Neural progenitor cell (in vitro differentiated cells): ENCODE measurements at regions not wholly inside any gene's neighbourhood (a gene's known extent, or its start where the extent isn't known, plus 50 kb on each side); places are given as distances from the start of the nearest gene placed in this dataset.

Experiments used
- EZH2 ChIP-seq: fragments of 200-600 bp; sonication (generic); IDR thresholded peaks from 2 replicates; pipeline ENCODE4 v1.6.1; 2017; ENCODE audit warnings: antibody characterized with exemption, mild to moderate bottlenecking, moderate library complexity
- TF ChIP-seq, protein P1 (sequence below): fragments of 200-600 bp; sonication (generic); IDR thresholded peaks from 2 replicates; pipeline ENCODE4 v1.5.1; 2017; ENCODE audit warnings: antibody characterized with exemption, mild to moderate bottlenecking

GRCh38 chr9:10910779-10911178 is 298.0 kb upstream of the PTPRD start:
- TF ChIP-seq, protein P1, sequence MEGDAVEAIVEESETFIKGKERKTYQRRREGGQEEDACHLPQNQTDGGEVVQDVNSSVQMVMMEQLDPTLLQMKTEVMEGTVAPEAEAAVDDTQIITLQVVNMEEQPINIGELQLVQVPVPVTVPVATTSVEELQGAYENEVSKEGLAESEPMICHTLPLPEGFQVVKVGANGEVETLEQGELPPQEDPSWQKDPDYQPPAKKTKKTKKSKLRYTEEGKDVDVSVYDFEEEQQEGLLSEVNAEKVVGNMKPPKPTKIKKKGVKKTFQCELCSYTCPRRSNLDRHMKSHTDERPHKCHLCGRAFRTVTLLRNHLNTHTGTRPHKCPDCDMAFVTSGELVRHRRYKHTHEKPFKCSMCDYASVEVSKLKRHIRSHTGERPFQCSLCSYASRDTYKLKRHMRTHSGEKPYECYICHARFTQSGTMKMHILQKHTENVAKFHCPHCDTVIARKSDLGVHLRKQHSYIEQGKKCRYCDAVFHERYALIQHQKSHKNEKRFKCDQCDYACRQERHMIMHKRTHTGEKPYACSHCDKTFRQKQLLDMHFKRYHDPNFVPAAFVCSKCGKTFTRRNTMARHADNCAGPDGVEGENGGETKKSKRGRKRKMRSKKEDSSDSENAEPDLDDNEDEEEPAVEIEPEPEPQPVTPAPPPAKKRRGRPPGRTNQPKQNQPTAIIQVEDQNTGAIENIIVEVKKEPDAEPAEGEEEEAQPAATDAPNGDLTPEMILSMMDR = no peak
- TF ChIP-seq EZH2 = no peak
